Urothelium cell line (cell line): ENCODE measurements at regions not wholly inside any gene's neighbourhood (a gene's known extent, or its start where the extent isn't known, plus 50 kb on each side); places are given as distances from the start of the nearest gene placed in this dataset.

ENCODE experiments used
- DNase-seq: peaks from one replicate; pipeline ENCODE4 v3.0.0; 2011; ENCODE audit warnings: low spot score, mixed read lengths
- FAIRE-seq: peaks from 2 replicates; lab custom pipeline; 2011; peaks lifted over from hg19 to GRCh38; lab: Jason Lieb, UNC

DNA sequence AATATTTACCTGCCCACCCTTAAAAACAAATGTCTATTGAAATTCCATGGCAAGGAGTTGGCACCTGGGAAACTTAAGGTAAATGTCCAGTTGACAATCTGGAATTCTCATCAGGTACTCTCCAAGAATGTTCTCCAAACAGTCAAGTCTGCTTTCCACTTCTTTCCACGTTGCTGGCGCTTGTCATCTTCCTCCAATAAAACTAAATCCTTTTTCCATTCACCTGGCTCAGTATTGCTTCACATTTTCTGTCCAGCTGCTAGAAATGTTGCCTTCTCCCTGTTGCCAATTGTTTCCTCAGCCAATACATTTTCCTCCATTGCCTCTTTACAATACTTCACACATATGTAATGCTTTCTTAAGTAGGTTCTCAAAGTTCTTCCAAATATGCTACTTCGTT lies 1288.1 kb upstream of the MAP3K7 start:
- no peak for DNase-seq
- FAIRE-seq = no peak

GRCh38 chr6:91868539-91869202 lies 1281.8 kb upstream of the MAP3K7 start:
- FAIRE-seq (no peak), DNase-seq (no peak)

DNA sequence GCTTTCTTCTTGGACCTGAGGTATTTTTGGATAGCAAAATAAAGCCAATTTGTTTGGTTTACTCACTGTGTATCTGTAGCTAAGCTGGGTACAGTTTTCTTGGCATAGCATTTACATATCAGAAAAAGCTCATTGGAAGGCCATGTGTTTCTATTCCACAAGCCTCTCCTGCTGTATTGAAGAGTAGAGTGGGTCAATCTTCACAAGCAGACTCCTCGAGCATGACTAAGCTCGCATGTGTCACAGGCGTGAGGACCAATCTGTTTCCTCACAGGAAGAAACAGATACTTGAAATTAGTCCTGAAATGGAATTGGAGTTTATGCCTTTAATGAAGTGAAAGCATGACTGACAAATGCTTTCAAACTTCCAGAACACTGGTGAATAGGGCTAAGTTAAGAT lies 1279.0 kb upstream of the MAP3K7 start:
- FAIRE-seq = no peak
- DNase-seq = no peak

GRCh38 chr6:91864911-91865310 lies 1278.0 kb upstream of the MAP3K7 start:
- FAIRE-seq (no peak), DNase-seq (no peak)

DNA sequence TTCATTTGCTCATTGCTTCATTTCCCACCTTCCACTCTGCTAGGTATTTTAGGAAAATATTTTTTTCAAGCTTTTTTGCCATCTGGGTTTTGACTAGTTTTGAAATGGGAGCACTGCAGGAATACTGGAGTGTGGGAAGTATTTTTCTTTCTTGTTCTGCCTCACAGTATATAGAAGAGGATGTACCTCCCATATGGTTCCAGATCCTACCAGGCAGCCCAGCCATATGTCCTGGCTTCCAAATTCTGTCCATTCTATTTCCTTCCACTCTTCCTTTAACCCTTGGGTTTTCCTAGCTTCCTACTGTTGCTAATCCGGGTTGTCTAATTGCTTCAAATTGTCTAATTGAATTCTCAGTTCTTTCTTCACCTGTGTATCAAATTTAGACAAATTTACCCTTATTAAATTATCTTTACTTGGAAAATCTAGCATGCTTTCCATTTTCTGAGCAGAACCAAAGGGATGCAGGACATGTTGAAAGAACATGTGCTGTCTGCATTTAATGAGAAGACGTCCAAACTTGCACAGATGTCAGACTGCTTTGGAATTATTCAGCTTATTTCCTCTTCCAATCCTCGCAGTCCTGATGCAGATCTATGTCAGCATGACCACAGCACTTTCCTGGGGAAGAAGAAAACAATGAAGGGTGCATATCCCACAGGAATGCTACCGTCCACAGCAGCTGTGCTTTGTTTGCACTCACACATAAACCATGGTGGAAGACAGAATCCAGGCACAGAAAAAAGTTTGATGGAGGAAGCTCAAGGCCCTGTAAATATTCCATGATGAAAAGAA lies 1273.9 kb upstream of the MAP3K7 start:
- no peak for FAIRE-seq
- DNase-seq = peak; percentile 4

DNA sequence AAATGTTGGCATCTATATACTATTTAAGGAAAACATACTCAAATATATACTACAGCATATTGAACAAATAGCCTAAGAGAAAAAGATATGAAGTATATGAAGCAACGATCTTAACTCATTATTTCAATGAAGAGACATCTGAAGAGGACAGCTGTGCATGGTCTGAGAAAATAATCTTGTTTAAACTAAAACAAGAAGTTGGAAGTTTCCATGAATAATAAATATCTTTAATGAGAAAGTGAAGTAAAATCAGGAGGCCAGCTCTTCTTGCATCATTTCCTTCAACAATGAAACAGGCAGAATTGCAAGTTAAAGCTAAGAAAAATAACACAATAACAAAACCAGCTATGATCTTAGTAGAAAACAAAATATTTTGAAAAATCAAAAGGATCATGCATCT lies 1265.4 kb upstream of the MAP3K7 start:
- FAIRE-seq (no peak), DNase-seq (no peak)

- FAIRE-seq = no peak
- no peak for DNase-seq
Observed at GRCh38 chr6:91834813-91835212, 1247.9 kb upstream of the MAP3K7 start.

DNA sequence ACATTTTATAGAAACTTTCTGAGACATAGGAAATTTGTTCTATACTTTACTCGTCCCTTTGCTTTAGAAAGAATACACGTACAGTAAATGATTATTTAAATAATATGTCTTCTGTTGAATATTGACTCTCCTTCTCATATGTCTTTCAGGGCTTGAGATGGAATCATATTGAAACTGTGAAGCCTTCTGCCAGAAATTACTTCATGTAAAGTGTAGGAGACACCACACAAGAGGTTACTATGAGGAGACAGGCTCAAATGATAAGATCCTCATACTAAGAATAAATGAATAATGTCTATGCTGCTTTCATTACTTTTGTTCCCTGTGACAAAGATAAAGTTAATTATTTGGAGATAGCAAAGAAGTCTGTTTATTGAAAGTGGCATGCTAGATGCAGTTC lies 1240.3 kb upstream of the MAP3K7 start:
- no peak for DNase-seq
- FAIRE-seq = no peak

GRCh38 chr6:91826128-91826527 lies 1239.3 kb upstream of the MAP3K7 start:
- DNase-seq (no peak), FAIRE-seq (no peak)

DNA sequence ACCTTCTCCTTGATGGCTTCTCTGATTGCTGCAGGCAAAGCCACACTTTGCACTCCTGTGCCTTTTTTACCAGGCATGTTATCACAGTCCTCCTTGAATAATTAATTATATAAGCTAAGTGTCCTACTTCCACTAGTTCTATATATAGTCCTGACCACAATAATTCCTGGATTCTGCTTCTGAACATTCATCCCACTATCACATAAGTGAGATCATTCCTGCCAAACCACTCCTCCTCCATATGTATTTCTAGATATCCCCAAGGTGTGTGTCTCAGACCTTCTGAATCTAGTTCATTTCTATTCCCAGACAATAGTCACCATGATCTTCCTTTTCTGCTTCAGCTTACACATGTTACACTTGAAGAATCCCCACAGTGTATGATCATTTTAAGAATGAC lies 1237.5 kb upstream of the MAP3K7 start:
- no peak for DNase-seq
- FAIRE-seq = no peak

- DNase-seq (no peak), FAIRE-seq (no peak)
Observed at GRCh38 chr6:91822581-91822980, 1235.7 kb upstream of the MAP3K7 start.

- FAIRE-seq = no peak
- DNase-seq = no peak
Observed at GRCh38 chr6:91816335-91816734, 1229.5 kb upstream of the MAP3K7 start.

- FAIRE-seq (no peak), DNase-seq (no peak)
Observed at GRCh38 chr6:91813641-91814040, 1226.8 kb upstream of the MAP3K7 start.

- no peak for DNase-seq
- no peak for FAIRE-seq
Observed at GRCh38 chr6:91812596-91813274, 1225.9 kb upstream of the MAP3K7 start.

DNA sequence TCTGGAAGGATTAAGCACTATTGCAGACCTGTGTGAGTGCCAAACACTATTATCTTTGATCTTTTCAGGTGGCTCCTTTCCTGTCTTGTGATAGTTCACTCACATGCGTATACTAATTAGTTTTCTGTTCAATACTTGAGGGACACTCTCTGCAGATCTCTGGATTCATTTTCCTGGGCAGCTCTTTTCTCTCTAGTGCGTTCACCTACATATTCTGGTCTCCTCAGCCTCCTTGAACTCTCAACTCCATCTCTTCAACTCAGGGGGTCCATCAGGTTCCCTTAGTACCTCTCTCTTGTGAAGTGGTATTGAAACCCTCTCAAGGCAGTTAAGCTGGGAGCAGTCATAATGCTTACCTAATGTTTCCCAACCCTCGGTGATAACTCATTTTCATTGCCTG lies 1218.1 kb upstream of the MAP3K7 start:
- FAIRE-seq (no peak), DNase-seq (no peak)

- DNase-seq (no peak), FAIRE-seq (no peak)
Observed at GRCh38 chr6:91802431-91802830, 1215.6 kb upstream of the MAP3K7 start.

DNA sequence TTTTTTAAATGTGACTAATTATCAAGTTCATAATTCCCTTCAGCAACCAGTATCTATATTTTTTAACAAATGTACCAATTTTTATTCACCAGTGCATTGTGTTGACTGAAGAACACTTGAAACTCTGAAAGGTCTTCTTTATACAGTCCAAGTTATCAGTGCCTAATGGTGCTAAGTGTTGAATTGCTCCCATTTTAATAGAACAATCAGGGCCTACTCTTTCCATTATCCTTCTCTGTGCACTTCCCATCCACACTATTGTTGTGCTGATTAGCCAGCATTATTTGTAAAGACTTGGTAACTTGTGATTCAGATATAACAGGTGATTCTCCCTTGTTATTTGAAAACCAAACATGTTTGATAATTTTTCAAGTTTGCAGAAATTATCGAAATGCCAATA lies 1209.7 kb upstream of the MAP3K7 start:
- no peak for DNase-seq

GRCh38 chr6:91788501-91788900 lies 1201.6 kb upstream of the MAP3K7 start:
- no peak for FAIRE-seq
- DNase-seq = no peak

More for the DNA sequence above, 1209.7 kb upstream of the MAP3K7 start:
- FAIRE-seq = no peak

GRCh38 chr6:91786474-91787184 lies 1199.8 kb upstream of the MAP3K7 start:
- DNase-seq = no peak
- FAIRE-seq = no peak

- DNase-seq = no peak
- no peak for FAIRE-seq
Observed at GRCh38 chr6:91782802-91783201, 1195.9 kb upstream of the MAP3K7 start.

DNA sequence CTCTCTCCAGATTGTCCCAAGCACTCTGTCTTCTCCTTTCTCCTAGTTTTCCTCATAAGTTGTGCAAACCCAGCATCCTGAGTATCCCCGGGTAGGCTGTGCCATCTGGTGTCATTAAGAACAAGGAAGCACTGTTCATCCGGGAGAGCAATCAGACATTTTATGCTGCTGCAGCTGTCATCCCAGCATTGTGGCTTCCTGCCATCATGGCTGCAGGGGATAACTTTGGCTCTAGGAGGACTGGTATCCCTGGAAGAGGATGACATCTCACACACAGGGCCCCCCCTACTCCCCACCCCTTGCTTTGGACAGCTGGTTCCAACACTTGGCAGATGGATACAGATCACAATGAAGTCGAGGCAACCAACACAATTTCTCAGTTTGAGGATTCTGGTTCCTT lies 1195.1 kb upstream of the MAP3K7 start:
- DNase-seq (no peak), FAIRE-seq (no peak)
